ENCODE measurements at regions not wholly inside any gene's neighbourhood (a gene's known extent, or its start where the extent isn't known, plus 50 kb on each side); places are given as distances from the start of the nearest gene placed in this dataset.

- H3K27me3 ChIP-seq (ENCODE audit: low read length), result 0 out of 2 replicates have a peak, but pooled peaks cover 3% of the 10 kb centered on the region
- no peak overlapping the region for H2AFZ ChIP-seq (ENCODE audit: low read depth, low read length, severe bottlenecking)
- no peaks in the 10 kb centered on the region for H3F3A ChIP-seq (ENCODE audit: insufficient read depth)
- H4K20me1 ChIP-seq (ENCODE audit: low read depth, low read length), result no peaks in the 10 kb centered on the region
- no peak overlapping the region for H3K27ac ChIP-seq (ENCODE audit: low read depth, low read length)
- TF ChIP-seq CTCF (IDR thresholded peaks at IDR 0.05; ENCODE audit: insufficient read depth, low read length, poor library complexity, severe bottlenecking), result no peak
- no peak for TF ChIP-seq EZH2phosphoT487 (conservative IDR thresholded peaks at IDR 0.05; ENCODE audit: low read length)
- no peaks in the 10 kb centered on the region for H3K36me3 ChIP-seq (ENCODE audit: low read length)
- H3K79me2 ChIP-seq (ENCODE audit: insufficient read depth, low read length), result no peaks in the 10 kb centered on the region
- no peaks in the 10 kb centered on the region for H3K9me3 ChIP-seq (ENCODE audit: insufficient read depth, low read length)
- H3K9me2 ChIP-seq (replicated peaks; ENCODE audit: insufficient read depth, low read length), result no peaks in the 10 kb centered on the region
- no peak overlapping the region for H3K4me3 ChIP-seq (ENCODE audit: insufficient read depth, low read length, poor library complexity, severe bottlenecking)
- H3K9ac ChIP-seq (ENCODE audit: low read length), result no peak overlapping the region
- no peak overlapping the region for H3K4me2 ChIP-seq (ENCODE audit: low read depth, low read length, poor library complexity, severe bottlenecking)
These were observed 65.5 kb upstream of the AFDN start for GRCh38 chr6:167760979-167761793.

DNA sequence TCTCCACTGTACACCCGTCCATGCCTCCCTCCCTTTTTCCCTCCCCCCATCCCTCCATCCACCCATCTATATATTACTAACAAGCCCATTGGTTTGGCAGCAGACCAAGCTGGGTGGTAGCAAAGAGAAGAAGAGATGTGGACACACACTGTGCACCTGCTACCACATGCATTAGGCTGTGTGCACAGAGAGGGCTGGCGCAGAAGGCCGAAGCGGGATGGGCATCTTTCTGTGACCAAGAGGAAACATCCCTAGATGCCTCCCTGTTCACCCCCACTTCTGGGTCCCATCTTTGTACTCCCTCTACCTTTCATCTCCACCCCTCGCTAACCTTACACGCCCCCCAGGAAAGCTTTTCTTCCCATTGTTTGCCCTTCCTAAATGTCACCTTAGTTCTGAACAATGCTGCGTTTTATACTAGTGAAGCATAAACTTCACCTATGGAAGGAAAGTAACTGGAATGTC is 64.9 kb upstream of the AFDN start:
- Histone ChIP-seq H3K9me2 (replicated peaks; ENCODE audit: insufficient read depth, low read length) (no peaks in the 10 kb centered on the region), H3K27ac (ENCODE audit: low read depth, low read length) (no peak overlapping the region), H3K36me3 (ENCODE audit: low read length) (no peaks in the 10 kb centered on the region), H3K9ac (ENCODE audit: low read length) (no peak overlapping the region), H2AFZ (ENCODE audit: low read depth, low read length, severe bottlenecking) (no peak overlapping the region), H3K79me2 (ENCODE audit: insufficient read depth, low read length) (no peaks in the 10 kb centered on the region), H3K9me3 (ENCODE audit: insufficient read depth, low read length) (no peaks in the 10 kb centered on the region), H3F3A (ENCODE audit: insufficient read depth) (no peaks in the 10 kb centered on the region), H4K20me1 (ENCODE audit: low read depth, low read length) (no peaks in the 10 kb centered on the region), H3K4me3 (ENCODE audit: insufficient read depth, low read length, poor library complexity, severe bottlenecking) (no peak overlapping the region), H3K4me2 (ENCODE audit: low read depth, low read length, poor library complexity, severe bottlenecking) (no peak overlapping the region), H3K27me3 (ENCODE audit: low read length) (no peaks in the 10 kb centered on the region)
- TF ChIP-seq CTCF (IDR thresholded peaks at IDR 0.05; ENCODE audit: insufficient read depth, low read length, poor library complexity, severe bottlenecking) (no peak), EZH2phosphoT487 (conservative IDR thresholded peaks at IDR 0.05; ENCODE audit: low read length) (no peak)

DNA sequence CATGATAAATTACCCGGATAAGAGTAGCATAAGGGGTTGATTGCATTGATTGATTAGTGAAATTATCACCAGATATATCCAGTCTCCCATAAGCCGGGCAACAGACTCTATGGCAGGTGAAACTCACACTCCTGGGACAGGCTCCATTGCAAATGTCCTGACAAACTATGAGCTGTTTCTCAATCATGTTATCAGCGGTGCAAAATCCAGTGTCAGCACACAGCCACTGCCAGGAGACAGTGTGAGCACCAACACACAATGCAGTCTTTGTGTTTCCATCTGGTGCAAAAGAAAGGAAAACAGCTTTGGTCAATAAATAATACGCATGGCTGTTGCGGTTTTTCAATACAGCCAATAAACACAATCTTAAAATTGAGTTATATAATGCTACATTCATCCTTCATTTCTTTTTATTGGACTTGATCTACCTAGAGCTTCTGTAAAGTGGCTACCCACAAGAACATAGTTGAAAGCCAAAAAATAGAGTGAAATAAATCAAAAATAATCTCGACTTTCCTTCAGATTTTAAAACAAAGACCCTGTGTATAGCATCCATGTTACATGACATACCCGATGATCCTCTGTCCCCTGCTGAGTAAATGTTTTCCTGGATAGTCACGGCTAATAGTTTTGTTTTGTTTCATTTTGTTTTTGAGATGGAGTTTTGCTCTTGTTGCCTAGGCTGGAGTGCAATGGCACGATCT is 64.3 kb upstream of the AFDN start:
- H4K20me1 ChIP-seq (ENCODE audit: low read depth, low read length), result no peaks in the 10 kb centered on the region
- H3K4me2 ChIP-seq (ENCODE audit: low read depth, low read length, poor library complexity, severe bottlenecking), result no peak overlapping the region
- no peaks in the 10 kb centered on the region for H3K36me3 ChIP-seq (ENCODE audit: low read length)
- H3K9me3 ChIP-seq (ENCODE audit: insufficient read depth, low read length), result no peaks in the 10 kb centered on the region
- no peaks in the 10 kb centered on the region for H3F3A ChIP-seq (ENCODE audit: insufficient read depth)
- TF ChIP-seq EZH2phosphoT487 (conservative IDR thresholded peaks at IDR 0.05; ENCODE audit: low read length) (no peak), CTCF (IDR thresholded peaks at IDR 0.05; ENCODE audit: insufficient read depth, low read length, poor library complexity, severe bottlenecking) (no peak)
- no peaks in the 10 kb centered on the region for H3K79me2 ChIP-seq (ENCODE audit: insufficient read depth, low read length)
- no peak overlapping the region for H3K4me3 ChIP-seq (ENCODE audit: insufficient read depth, low read length, poor library complexity, severe bottlenecking)
- no peaks in the 10 kb centered on the region for H3K27me3 ChIP-seq (ENCODE audit: low read length)
- H3K9ac ChIP-seq (ENCODE audit: low read length), result no peak overlapping the region
- no peaks in the 10 kb centered on the region for H3K9me2 ChIP-seq (replicated peaks; ENCODE audit: insufficient read depth, low read length)
- H2AFZ ChIP-seq (ENCODE audit: low read depth, low read length, severe bottlenecking), result no peak overlapping the region
- no peak overlapping the region for H3K27ac ChIP-seq (ENCODE audit: low read depth, low read length)
